Left colon (tissue), 2 donors: ENCODE measurements at regions not wholly inside any gene's neighbourhood (a gene's known extent, or its start where the extent isn't known, plus 50 kb on each side); places are given as distances from the start of the nearest gene placed in this dataset.

Experiments used
- ATAC-seq: fragments of 200-7000 bp; cut with Tn5 transposase; one replicate; pipeline ENCODE4 v1.9.1; 2020; ENCODE audit warnings: mild to moderate bottlenecking, moderate library complexity
- DNase-seq, 2 donors: peaks; one replicate each; pipeline ENCODE4 v3.0.0-alpha.2; 2020
- intact Hi-C, 2 donors: fragments of 100-400 bp; cut with DNase I in 1 of 2; cut with micrococcal nuclease in 1 of 2; formaldehyde crosslinking; loops; one replicate each; pipeline versions ENCODE4 v1.11.2 to v1.14.0; 2022; cut with DNase I, micrococcal nuclease
- donor health status: DM: no; HTN: no; CAD: no.
- donor health status: DM: yes; HTN: yes; CAD: no.

GRCh38 chr7:25409897-25410636, 181.8 kb upstream of the NPVF start:
- ATAC-seq (no peak), DNase-seq (no peak)
- intact Hi-C loops, result no loop called here

GRCh38 chr7:25420771-25421170, 192.5 kb upstream of the NPVF start:
- ATAC-seq, result no peak
- no peak for DNase-seq
- intact Hi-C loops, result no loop called here

DNA sequence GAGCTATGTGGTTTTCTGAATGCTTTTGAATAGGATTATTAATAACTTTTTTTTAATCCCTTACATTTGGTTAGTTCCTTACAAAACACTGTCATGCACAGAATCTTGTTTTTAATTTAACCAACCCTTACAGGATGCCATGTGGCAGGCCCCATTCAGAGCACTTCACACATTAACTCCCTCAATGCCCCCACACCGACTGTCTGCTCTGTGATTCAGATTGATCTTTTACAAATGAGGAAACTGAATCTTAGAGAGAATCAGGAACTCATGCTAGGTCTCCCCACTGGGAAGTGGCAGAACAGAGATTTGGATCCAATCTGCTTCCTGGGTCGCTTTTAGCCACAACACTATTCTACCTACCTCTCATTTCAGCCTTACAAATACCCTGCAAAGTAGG, 195.8 kb upstream of the NPVF start:
- no peak for ATAC-seq
- intact Hi-C loops, result no loop called here
- no peak for DNase-seq

DNA sequence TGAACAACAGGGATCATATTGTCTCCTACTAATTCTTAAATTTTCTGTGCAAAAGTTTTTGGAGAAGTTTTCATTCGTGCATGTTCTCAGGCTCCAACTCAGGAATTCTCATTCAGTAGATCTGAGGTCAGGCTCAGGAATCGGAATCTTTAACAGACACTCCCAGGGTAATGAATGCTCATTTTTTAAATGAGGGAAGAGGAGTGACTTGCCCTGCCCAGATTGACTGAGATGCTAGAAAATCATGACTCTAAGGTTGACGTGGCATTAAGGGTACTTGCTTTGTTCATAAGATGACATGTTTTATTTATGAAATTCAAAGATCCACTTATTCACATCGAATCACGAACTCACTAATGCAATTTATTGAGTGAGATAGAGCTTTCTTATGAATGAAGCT, 196.6 kb upstream of the NPVF start:
- ATAC-seq (no peak), DNase-seq (no peak)
- intact Hi-C loops, result no loop called here

DNA sequence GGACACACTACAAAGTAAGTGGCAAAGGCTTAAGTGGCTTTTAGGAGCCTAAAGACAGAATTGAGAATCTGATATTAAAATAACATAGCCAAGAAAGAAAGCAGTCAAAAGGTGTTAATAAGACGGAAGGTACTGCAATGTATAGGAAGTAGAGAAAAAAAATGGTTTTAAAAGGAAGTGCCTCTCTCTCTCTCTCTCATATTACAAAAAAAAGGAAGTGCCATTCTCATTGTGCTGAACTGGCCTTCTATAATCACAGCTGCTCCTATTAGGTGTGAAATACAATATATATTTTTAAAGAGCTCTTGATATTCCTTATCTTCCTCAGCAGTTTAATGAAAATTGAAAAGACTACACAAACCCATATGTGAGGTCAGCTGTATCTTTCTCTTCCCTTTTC, 199.4 kb upstream of the NPVF start:
- intact Hi-C loops, result no loop called here
- ATAC-seq, result no peak

DNA sequence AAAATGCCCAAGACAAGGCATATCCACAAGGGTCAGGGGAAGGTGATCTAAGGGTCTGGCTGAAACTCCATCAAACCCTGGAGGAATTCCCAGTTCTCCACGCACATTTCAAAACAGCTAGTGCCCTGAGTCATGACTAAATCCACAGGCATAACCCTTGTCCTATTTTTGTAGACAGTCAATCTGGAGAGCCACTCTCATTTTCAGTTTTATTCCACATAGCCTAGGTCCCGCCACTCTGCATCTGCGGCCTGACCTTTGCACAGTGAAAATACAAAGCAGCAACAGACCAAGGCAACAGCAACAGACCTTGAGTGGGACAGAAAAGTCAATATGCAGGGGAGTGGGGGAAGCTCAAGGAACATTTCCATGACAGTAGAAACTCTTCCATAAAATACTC, 201.4 kb upstream of the NPVF start:
- no peak for DNase-seq
- peak; percentile 73 for ATAC-seq
- intact Hi-C loops, result no loop called here

More for the DNA sequence above, 199.4 kb upstream of the NPVF start:
- no peak for DNase-seq

GRCh38 chr7:25430200-25430931, 202.1 kb upstream of the NPVF start:
- no peak for ATAC-seq
- intact Hi-C loops, result no loop called here

GRCh38 chr7:25431956-25432450, 203.7 kb upstream of the NPVF start:
- intact Hi-C loops, result no loop called here
- DNase-seq (no peak), ATAC-seq (no peak)

More at GRCh38 chr7:25430200-25430931, 202.1 kb upstream of the NPVF start:
- no peak for DNase-seq

GRCh38 chr7:25432807-25433206, 204.5 kb upstream of the NPVF start:
- ATAC-seq, result peak; percentile 58
- no peak for DNase-seq
- intact Hi-C loops, result no loop called here

DNA sequence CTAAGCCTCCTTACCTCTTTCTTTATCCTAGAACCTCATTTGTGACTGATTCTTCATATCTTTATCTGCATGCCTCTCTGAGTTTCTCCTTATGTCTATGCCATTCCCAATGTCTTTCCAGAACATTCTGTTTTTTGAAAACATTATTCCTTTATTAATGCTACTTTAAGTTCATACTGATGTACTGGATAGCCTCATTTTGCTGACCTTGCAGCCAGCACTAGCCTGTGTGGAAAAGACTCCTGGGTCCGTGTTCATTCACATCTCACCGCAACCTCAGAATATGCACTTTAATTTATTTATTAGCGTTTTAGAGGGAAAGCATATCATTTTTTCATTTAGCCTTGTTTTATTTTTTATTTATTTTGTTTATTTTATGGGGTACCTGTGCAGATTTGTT, 208.1 kb upstream of the NPVF start:
- intact Hi-C loops, result no loop called here
- ATAC-seq, result no peak
- DNase-seq, result no peak

DNA sequence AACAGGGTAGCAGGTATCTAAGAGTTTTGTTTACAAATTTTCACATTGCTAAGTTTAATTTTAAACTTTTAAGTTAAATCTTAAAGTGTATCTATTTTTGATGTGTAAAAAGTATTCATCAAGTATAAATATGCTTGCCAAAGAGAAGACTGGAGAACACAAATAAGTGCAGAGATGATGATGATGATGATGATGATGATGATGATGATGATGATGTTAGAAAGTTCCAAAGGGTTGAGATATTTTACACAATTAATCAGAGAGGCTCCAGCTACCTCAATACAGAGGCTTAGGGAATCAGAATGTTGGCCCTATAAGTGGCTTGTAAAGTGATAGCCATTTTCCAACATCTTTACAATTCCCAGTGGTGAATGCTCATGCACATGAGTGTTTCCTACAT, 209.0 kb upstream of the NPVF start:
- DNase-seq (no peak), ATAC-seq (no peak)
- intact Hi-C loops, result no loop called here

DNA sequence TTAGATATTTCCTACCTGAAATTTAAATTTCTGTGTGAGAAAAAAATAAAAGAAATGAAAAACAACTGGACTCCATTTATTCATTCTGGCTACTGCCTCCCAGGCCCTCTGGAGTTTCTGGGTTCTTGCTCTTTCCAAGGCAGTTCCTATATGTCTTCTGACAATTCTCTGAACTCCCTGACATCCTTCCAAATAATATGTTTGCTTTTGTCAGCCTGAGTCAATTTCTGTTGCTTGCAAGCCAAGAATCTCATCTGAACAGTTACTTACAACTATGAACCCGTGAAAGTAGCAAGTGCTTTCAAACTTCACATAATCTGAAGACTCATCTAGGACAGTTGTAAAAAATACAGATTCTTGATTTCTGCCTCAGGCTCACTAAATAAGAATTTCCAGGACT, 216.7 kb upstream of the NPVF start:
- intact Hi-C loops, result no loop called here
- ATAC-seq (no peak), DNase-seq (no peak)

- DNase-seq, result no peak
- intact Hi-C loops, result no loop called here
- ATAC-seq, result no peak
Observed at GRCh38 chr7:25448301-25448700, 220.0 kb upstream of the NPVF start.

DNA sequence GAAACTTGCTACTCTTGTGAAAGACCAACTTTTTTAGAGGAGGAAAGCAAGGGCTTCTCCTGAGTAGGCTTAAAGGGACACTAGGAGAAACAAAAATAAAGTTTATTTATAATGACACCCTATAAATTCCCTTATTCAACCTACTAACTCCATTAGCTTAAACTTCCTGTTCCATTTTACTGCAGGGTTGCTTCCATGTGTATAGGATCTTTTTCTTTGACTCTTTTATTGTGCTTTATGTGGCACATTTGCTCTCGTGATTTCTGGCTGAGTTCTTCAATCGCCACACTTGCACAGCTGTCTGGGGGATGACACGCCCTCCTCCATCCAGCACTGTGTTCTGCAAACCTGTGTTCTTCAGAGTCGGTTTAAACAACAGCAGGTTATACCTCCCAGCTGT, 225.7 kb upstream of the NPVF start:
- intact Hi-C loops, result no loop called here
- DNase-seq (no peak), ATAC-seq (no peak)

DNA sequence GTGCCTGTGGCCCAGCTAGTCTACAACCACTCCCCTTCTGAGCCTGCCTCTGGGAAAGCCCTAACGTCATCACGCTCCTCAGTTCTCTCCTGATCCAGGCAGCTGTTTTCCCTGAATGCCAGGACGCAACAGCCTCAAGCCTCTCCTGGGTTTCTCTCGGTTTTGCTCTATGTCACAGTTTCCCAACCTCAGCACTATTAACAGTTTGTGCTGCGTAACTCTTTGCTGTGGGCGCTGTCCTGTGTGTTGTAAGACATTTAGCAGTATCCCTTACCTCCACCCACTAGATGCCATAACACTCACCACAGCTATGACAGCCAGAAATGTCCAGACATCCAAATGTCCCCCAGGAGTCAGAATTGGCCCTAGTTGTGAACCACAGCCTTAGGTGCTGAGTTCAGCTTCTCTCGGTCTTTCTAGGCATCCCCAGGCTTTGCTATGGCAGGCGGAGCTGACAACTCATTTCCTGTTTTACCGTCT, 226.3 kb upstream of the NPVF start:
- intact Hi-C loops, result no loop called here
- peak; percentile 45 for ATAC-seq
- no peak for DNase-seq

DNA sequence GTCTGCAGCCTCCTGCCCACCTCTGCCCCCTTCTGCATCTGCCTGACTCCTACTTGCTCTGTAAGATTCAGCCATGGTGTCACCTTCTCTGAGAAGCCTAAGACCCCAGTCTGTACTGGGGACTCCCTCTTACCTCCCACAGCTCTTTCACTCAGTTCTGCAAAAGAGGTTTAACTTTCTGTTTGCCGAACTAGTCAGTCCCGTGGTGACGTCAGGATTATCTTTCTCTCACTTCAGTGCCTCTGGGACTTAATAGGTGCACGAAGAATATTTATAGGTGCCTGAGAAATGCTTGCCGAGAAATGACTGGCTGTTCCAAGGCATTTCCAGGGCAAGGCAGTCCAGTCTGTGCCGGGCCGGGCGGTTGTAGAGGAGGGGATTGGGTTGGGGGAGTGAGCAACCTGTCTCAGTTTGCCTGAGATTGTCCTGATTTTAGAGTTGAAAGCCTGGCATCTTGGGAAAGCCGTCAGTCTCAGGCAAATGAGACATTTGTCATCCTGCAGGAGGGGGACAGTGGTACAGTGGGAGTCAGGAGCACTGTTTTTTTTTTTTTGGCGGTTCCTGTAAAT, 227.5 kb upstream of the NPVF start:
- DNase-seq (no peak), ATAC-seq (no peak)
- intact Hi-C loops, result no loop called here

GRCh38 chr7:25456467-25457171, 228.3 kb upstream of the NPVF start:
- peak; percentile 80 for ATAC-seq

GRCh38 chr7:25459057-25459456, 230.8 kb upstream of the NPVF start:
- ATAC-seq, result peak; percentile 37
- no peak for DNase-seq
- intact Hi-C loops, result no loop called here

More at GRCh38 chr7:25456467-25457171, 228.3 kb upstream of the NPVF start:
- DNase-seq, result peak; percentile 39 to 43
- intact Hi-C loops, result no loop called here

- DNase-seq (no peak), ATAC-seq (peak; percentile 35)
- intact Hi-C loops, result no loop called here
Observed at GRCh38 chr7:25460433-25460832, 232.1 kb upstream of the NPVF start.
